GM12878 (cell line): ENCODE measurements at regions not wholly inside any gene's neighbourhood (a gene's known extent, or its start where the extent isn't known, plus 50 kb on each side); places are given as distances from the start of the nearest gene placed in this dataset.

Experiments
- CTCF ChIP-seq, 3 experiments: IDR thresholded peaks in 2 of 3; conservative IDR thresholded peaks in 1 of 3; 2 replicates each; pipeline ENCODE4 v1.5.1; 2011; ENCODE audit warnings: low read depth in 3 of 3, low read length in 3 of 3, mild to moderate bottlenecking in 3 of 3, control low read depth in 2 of 3, moderate library complexity in 2 of 3, inconsistent platforms in 1 of 3, mixed read lengths in 1 of 3; ENCODE audit not compliant: control insufficient read depth in 2 of 3, insufficient read depth in 1 of 3; ENCODE audit errors: extremely low read depth in 1 of 3
- HCFC1 ChIP-seq: fragments of 150-350 bp; IDR thresholded peaks from 2 replicates; pipeline ENCODE4 v1.6.1; 2014; ENCODE audit warnings: low read length
- POLR2A ChIP-seq: IDR thresholded peaks from 2 replicates; pipeline ENCODE4 v1.6.1; 2011; ENCODE audit warnings: low read depth, mild to moderate bottlenecking, low read length

GRCh38 chr7:86207740-86208139 lies 436.0 kb upstream of the GRM3 start:
- TF ChIP-seq HCFC1: no peak
- no peak for TF ChIP-seq POLR2A
- no peak for TF ChIP-seq CTCF (IDR thresholded peaks at IDR 0.05 in 2 of 3, conservative IDR thresholded peaks at IDR 0.05 in 1 of 3; ENCODE audit: control insufficient read depth in 2 of 3, extremely low read depth in 1 of 3, insufficient read depth in 1 of 3, low read depth in 3 of 3, low read length in 3 of 3)
